Stimulated activated CD8-positive, alpha-beta memory T cell treated with anti-CD3 and anti-CD28 coated beads, Interleukin-4, amount 100 ng/mL, for 4 hours (primary cell): ENCODE measurements at regions not wholly inside any gene's neighbourhood (a gene's known extent, or its start where the extent isn't known, plus 50 kb on each side); places are given as distances from the start of the nearest gene placed in this dataset.
"Not testable (repeated sequence)": the region's sequence is repeated elsewhere in the genome, so short reads cannot be mapped to it uniquely, and the experiment has no call there.

ENCODE experiments used
- DNase-seq, 2 donors: peaks; one replicate each; pipeline ENCODE4 v3.0.0-alpha.2; 2020; ENCODE audit warnings: low read depth in 2 of 2, low spot score in 1 of 2

DNA sequence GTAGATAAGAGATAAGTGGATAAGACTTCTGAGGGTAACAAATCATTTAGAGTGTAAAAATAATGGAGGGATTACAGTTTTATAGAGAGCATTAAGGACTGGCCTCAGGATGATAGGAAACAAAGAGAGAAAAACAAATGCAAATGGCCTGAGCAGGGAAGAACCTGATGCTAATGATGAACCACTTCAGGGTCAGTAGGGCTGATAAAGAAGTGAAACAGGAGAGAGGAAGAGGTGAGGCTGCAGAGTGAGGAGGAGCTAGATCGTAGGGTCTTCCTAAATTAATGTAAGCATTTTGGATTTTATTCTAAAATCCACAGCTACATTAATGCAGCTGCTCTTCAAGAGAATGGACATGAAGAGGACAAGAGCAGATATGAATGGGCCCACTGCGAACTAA lies 698.0 kb upstream of the MEF2C start:
- no peak for DNase-seq

DNA sequence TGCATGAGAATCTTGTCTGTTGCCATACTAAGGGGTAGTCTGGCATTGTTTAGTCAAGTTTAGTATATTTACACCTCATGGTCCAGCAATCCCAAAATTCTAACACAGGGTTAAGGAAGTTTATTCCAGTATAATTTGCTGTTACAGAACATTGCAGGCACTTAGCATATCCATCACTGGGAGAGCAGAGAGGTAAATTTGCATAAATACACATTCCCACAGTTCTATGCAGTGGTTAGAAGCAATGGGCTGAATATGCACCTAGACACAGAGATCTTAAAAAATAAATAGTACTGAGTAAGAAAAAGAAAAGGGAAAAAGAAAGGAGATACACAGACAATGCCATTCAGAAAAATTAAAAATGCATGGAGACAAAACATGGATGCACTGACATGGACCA lies 692.3 kb upstream of the MEF2C start:
- no peak for DNase-seq

DNA sequence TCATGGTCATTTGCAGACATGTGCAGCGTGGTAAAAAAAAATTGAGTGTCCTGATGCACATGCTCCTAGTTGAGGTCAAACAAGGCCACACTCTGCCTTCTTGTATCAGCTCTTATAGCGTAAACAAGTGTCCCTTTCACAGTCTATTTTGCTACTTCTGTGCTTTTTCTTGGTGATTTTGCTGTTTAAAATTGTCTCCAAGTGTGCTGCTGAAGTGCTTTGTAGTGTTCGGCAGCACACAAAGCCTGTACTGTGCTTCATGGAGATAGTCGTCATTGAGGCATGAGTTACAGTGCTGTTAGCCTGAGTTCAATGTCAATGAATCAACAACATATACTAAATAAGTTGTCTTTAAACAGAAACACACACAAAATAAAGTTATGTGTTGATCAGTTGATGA lies 690.4 kb upstream of the MEF2C start:
- no peak for DNase-seq

DNA sequence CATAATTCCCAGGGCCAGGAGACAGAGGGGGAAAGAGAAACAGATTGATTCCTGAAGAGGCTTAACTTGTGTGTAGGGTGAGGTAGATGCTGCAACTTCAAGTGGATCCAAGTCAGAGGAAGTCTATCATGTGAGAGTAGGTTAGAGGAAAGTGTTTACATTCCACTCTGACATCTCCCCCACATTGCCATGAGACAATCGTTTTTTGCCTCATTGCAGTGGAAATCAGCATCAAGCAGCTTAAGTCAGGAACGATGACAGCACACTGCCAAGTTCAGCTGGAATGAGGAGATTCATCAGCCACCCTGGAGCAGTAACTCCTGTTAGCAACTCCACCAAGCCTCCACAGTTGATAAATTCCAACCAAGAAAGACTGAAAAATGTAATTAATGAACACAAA lies 689.7 kb upstream of the MEF2C start:
- no peak for DNase-seq

DNA sequence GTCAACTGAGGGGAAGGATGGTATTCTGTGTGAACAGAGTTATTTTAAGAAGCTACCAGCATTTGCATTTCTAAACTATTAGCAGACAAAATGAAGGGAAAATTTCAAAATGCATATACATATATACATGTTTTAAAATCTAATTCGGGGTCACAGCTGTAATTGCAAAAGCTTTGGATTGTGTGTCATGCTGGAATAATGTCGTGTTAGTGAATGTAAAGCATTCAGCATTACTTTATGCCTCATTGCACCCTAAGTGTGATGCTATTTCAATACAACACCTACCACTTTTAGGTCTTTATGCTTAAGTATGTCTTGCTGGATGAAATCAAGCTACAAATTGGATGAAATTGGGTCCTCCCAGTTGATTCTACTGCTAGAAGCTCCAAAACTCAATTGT lies 687.6 kb upstream of the MEF2C start:
- no peak for DNase-seq

DNA sequence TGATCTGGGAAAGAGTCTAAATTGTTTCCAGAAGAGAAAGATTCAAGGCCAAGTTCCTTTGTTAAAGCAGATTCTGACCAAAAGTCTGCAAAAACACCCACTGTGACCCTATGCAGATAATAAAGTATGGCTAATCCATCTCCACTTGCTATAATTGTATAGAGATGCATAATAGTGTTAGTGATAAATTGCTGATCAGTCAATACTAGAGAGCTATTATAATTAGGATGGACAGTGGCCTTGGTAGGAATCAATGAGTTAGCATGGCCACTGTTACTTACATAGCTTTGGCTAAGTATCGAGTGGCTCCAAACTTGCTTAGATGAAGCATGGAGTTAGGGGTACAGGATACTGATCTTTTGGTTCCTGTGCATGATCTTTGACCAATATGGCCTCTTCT lies 683.4 kb upstream of the MEF2C start:
- DNase-seq, result no peak

DNA sequence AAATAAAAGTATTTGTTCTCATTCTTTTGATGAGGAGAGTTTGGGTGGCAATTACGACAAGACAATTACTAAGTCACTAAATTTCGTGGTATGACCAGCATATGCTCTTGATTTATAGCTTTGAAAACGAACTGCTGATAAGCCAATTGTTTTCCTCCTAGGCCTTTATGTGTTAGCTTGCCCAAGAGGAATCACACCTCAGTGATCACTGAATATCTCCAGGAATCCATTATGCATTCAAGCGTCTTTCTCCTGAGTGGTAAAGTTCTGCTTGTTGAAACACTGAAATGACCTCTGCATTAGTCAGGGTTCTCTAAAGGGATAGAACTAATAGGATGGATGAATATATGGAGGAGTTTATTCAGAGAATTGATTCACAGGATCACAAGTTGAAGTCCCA lies 677.7 kb upstream of the MEF2C start:
- no peak for DNase-seq

DNA sequence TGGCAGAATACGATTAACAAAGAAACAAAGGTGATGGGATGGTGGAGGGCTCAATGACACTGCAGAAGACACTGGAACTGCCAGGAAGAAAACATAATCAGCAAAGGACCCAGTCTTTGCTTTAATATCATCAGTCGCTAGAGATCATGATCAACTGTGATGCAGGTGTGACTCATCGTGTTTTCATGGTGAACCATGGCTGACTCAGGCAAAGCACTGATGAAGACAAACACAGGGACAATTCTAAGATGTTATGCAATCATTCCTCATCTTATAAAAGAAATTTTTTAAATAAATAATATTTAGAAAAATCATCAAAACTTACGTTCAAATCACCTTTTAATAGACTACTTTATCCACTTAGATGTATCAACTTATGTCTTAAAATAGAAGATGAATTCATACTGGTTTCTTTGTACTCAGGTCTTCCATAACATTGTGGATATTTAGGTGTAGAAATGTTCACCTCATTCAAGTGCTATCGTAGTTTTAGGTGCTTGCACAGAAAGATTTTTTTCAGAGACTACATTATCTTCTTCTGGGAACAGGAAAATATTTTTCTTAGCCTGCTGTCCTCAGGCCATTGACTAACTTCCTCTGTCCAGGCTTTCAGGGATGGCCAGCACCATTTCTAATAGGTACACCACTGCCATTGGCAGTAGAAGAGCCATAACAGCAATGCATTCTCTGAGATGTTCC lies 673.4 kb upstream of the MEF2C start:
- no peak for DNase-seq

DNA sequence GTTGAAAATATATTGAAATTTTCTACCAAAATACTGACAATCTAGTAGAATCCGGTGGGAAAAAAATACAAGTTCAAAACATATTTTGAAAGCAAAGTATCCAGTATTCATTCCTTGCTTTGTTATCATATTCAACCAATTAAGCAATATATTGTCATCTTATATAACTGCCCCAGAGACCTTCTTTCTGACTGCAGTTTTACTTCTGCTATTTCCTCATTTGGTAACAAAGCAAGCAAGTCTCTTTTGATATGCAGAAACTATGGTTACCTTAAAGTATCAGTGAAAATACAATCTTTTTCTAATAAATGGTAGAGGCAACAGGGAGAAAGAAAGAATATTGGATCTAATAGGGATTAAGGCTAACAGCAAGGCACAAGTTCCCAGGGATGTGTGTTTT lies 663.7 kb upstream of the MEF2C start:
- no peak for DNase-seq

DNA sequence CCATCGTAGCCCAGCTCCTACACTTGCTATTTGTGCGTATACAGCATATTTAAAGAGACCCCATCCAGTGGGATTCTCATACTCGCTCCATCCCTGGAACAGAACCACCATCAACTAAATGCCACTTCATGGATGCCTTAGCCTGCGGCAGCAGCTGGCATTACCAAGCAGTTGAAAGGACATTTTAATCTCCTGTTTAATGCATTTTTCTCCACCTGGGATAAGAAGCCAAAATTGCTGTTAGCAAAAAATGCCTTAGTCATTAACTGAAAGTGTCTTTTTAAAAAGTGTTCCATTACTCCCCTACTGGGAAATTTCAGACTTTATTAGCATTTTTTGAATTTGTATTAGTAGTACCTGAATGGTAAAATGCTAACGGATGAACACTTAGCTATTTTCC lies 662.6 kb upstream of the MEF2C start:
- DNase-seq, result no peak

DNA sequence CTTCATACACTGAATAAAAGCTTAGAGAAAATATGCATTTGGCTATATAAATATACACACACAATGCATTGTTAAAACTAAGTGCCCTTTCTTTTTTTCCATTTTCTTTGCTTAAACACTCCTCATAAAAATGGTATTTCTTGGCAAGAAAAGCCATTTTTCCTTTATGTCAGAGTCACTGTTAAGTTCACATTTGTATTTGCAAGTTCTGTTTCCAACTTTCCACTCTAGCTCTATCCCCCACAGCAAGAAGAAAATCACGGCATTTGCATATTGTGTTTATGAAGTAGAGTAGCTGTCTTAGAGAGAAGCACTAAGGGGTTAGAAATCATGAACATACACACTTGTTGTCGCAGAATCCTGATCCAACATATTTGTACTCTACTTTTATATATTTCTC lies 662.1 kb upstream of the MEF2C start:
- no peak for DNase-seq

DNA sequence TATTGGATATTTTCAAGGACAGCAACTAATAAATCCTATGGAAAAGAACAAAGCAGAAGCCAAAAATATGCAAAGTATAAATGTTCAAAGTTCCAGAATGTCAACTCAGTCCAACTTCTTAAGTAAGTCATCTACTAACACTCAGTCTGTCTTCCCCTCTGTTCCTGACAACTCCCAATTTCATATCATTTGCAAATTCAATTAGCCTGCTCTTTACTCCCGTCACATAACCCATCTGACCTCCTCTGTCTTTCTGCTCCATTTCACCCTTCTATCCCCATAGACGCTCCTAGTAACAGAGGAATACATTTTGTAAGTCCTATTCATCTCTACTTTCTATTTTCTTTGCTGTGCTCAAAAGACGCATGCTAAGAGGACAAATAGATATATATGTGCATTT lies 659.8 kb upstream of the MEF2C start:
- DNase-seq, result no peak

DNA sequence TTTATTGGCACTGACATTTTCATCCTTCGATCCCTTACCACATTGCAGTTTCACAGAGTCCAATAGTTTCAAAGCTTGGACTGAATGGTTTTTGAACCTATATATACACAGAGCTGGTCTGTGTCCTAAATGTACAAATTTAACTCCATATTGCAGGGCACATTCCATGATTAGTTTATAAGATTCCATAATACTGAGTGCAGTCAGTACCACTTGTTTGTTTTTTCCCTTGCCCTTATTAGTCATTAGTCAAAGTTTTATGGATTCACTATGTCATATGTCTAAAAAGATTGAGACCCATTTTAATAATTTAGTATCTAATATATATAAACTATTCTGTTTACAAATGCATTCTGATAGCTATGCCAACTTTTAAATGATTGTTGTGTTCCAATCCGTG lies 654.8 kb upstream of the MEF2C start:
- no peak for DNase-seq

DNA sequence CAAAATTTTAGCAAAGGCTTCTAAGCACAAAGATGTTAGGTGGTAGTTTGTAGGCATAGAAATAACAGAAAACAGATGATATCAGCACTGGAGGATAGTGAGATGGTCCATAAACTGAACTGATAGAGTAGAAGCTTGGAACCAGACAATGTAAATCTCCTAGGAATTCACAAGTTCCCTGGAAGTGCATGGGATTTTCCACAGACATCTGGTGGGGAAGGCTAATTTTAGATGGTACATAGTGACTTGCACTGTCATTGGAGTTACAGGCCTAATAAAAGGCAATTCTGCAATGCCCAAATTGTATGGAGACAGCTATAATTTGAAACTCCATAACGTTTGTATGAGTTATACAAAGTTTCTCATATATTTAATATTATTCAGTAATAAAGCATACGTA lies 653.0 kb upstream of the MEF2C start:
- DNase-seq, result no peak

DNA sequence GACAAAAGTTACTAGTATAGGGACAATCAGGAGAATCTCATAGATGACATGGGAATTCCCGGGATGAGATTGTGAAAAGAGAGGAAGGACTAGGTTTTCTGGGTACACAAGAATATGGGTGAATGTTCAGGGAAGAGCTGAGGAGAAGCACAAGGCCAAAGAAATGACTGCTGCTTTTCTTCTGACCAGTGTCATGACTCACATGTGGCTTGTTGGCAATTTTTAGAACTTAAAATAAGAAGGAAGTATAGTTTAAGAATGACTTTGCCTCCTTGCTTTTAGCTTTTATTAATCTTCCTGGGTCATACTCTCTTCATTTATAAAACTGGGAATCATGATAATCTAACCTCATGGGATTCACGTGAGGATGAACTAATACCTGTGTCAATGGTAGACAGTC lies 652.4 kb upstream of the MEF2C start:
- no peak for DNase-seq

DNA sequence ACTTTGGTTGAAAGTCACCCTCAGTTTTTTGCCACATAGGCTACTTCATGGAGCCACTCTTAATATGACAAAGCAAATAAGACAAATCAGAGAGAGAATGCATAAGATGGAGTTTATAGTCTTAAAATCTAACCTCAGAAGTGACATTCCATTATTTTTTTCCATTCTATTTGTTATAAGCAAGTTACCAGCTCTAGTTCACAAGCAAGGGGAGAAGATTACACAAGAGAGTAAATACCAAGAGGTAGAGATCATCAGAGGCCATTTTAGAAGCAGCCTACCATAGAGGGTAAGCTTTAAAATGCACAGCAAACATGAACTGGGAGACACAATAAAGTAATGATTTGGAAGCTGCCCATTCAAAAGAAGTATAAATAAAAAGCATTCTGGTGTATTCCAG lies 651.3 kb upstream of the MEF2C start:
- DNase-seq, result no peak

DNA sequence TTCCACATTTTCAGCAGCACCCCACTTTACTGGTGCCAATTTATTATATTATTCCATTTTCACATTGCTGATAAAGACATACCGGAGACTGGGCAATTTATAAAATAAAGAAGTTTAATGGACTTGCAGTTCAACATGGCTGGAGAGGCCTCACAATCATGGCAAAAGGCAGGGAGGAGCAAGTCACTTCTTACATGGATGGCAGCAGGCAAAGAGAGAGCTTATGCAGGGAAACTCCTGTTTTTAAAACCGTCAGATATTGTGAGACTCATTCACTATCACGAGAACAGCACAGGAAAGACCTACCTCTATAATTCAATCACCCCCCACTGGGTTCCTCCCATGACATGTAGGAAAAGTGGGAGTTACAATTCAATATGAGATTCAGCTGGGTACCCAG lies 641.8 kb upstream of the MEF2C start:
- no peak for DNase-seq

DNA sequence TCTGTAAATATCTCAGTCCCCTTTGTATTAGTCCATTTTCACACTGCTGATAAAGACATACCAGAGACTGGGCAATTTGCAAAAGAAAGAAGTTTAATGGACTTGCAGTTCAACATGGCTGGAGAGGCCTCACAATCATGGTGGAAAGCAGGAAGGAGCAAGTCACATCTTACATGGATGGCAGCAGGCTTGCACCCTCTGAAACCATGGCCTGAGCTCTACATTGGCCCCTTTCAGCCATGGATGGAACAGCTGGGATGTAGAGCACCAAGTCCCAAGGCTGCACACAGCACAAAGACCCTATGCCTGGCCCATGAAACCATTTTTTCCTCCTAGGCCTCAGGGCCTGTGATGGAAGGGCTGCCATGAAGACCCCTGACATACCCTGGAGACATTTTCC lies 640.9 kb upstream of the MEF2C start:
- DNase-seq, result not testable (repeated sequence)

DNA sequence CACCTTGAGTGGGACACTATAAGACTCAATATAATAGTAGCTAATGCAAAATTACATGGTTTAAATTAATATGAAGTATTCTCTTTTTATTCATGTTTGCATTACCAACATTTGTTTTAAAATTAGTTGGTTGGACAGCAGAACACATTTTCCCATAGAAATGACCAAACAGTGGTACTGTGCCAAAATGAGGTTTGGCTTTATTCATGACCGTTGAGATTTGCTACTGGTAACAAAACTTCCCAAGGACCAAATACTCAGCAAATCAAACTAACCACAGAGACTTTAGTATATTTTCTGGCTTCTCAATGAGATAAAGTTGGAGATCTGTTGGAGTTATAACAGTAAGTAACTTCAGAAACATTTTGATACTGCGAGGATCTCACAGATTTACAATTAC lies 637.8 kb upstream of the MEF2C start:
- DNase-seq, result no peak

DNA sequence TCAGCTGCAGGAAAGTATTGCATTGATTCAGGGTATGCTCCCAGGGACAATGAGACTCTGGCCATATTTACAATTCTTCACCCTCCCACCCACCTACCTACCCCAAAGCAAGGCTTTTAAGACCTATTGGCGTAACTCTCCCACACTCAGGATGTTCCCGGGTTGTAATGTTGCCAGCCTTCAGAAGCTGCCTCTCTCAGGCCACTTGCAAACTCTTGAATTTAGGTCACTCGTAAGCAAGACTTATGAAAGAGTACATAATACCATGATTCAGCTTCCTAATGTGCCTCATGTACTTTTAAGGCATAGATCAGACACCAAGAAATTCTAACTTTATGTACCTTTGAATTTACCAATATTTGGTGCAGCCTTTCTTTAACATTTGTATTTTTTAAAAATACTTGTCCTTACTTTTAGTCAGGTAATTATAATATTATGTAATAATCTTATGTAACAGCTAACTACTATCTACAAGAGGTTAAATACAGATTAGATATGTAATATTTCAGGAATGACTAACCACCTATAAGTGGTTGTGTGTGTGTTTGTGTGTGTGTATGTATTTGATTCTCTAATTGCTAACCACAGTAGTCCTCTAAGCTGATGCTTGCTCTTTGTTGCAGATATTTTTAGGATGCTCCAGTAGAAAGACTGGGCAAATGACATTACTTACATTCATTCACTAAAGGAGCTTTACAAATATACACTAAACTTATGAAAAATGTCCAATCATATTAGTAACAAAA lies 630.5 kb upstream of the MEF2C start:
- no peak for DNase-seq

DNA sequence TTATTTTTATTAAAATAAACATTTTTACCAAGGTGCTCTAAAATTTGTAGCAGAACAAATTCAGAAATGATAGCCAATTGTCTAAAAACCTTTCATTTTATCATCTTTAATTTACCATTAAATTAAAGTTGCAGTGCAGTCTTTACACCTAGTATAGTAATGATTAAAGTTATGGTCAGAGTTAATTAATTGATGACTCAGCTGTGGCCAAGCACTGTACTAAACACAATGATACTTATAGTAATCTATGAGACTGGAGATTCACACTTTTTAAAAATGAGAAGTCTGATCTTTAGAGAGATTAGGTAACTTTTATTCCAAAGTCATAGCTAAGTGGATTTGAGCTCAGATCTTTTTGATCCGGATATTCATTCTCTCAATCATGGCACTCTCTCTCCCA lies 621.1 kb upstream of the MEF2C start:
- DNase-seq, result no peak

DNA sequence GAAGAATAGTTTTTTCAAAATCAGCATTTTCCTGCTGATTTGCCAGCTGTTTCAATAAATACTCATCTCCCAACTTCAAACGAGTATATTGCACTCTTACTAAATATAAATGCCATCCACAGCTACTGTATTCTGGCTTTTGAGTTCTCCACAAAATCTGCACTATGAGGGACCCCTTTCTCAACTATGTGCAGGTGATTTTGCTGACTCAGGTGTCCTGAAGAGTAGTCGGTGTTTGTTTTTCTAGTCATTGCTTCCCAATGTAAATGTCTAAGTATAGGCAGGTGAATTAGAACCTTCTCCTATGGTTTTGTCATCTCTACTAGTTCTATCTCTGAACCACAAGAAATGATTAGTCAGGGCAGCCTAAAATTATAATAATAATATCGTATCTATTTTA lies 616.8 kb upstream of the MEF2C start:
- no peak for DNase-seq

DNA sequence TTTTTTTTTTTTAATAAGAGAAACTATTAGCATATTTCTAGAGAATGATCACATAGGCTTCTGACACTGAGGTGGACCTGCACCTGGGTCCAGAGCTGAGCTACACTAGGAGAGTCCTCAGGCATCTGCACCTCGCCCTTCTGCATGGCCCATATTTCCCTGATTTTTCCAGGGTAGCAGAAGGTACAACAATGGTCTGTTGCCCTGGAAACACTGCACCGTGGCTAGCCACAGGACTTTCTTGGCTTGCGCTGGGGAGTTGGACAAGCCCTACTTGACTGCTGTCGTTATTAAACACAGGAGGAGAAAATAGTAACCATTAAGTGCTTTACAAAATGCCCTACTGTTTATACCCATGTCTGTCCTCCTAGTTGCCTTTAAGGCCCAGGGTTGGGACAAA lies 615.7 kb upstream of the MEF2C start:
- no peak for DNase-seq
